GM19452 (cell line): ENCODE measurements at regions not wholly inside any gene's neighbourhood (a gene's known extent, or its start where the extent isn't known, plus 50 kb on each side); places are given as distances from the start of the nearest gene placed in this dataset.
"Not testable (repeated sequence)": the region's sequence is repeated elsewhere in the genome, so short reads cannot be mapped to it uniquely, and the experiment has no call there.

Experiments
- ATAC-seq: cut with Tn5 transposase; IDR thresholded peaks from one replicate; pipeline ENCODE4 v1.9.1; 2021; ENCODE audit not compliant: unreplicated experiment

GRCh38 chr2:31664949-31665724 is 84.4 kb upstream of the SRD5A2 start:
- no peak for ATAC-seq

- no peak for ATAC-seq
Observed at GRCh38 chr2:31660812-31661335, 80.1 kb upstream of the SRD5A2 start.

- ATAC-seq, result no peak
Observed at GRCh38 chr2:31660165-31660564, 79.4 kb upstream of the SRD5A2 start.

- no peak for ATAC-seq
Observed at GRCh38 chr2:31654241-31654640, 73.5 kb upstream of the SRD5A2 start.

GRCh38 chr2:31651736-31652135 is 71.0 kb upstream of the SRD5A2 start:
- no peak for ATAC-seq

- ATAC-seq, result no peak
Observed at GRCh38 chr2:31651267-31651666, 70.5 kb upstream of the SRD5A2 start.

GRCh38 chr2:31644551-31644950 is 63.8 kb upstream of the SRD5A2 start:
- no peak for ATAC-seq

GRCh38 chr2:31642707-31643106 is 62.0 kb upstream of the SRD5A2 start:
- ATAC-seq, result no peak

GRCh38 chr2:31632201-31632600 is 51.5 kb upstream of the SRD5A2 start:
- ATAC-seq, result not testable (repeated sequence)
